GM21423 (cell line): ENCODE measurements at regions not wholly inside any gene's neighbourhood (a gene's known extent, or its start where the extent isn't known, plus 50 kb on each side); places are given as distances from the start of the nearest gene placed in this dataset.

ENCODE experiments used
- ATAC-seq: cut with Tn5 transposase; IDR thresholded peaks from one replicate; pipeline ENCODE4 v1.9.1; 2021; ENCODE audit warnings: mild to moderate bottlenecking, moderate library complexity; ENCODE audit not compliant: unreplicated experiment

DNA sequence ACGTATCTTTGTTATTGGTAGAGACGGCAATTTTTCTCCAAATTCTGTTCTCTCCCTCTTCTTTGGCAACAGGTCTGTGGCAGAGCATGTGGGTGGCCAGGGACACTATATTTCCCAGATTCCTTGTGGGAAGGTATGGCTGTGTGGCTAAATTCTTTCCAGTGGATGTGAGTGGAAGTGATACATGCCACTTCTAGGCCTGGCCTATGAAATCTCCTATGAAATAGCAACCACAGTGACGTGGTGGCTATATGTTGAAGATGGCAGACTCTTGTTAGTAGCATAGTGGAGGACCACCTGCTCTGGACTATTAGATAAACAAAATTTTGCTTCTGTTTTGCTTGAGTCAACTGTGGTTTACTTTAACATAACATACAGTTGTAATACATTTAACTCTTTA, 243.3 kb downstream of the IL20RB start:
- ATAC-seq, result no peak

- no peak for ATAC-seq
These were observed 245.2 kb downstream of the IL20RB start for GRCh38 chr3:137202941-137203340.

DNA sequence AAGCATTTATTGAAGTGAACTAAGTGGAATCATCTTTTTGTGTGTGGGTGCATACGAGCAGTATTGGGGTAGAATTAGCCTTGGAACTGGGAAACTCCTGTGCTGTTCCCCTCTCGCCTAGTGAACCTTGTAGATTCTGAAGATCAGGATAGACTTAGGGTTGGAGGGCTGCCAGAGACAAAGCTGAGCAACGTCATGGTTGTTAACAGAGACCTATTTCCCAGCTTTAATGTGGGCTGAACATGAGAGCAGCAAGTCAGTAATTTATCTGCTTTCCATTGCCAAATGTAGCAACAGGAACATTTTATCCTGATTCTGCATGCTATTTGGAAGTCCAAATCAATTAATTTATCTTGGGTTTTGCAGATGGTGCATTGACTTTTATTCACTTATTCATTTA, 246.6 kb downstream of the IL20RB start:
- no peak for ATAC-seq

GRCh38 chr3:137205394-137206045, 247.7 kb downstream of the IL20RB start:
- ATAC-seq, result no peak

DNA sequence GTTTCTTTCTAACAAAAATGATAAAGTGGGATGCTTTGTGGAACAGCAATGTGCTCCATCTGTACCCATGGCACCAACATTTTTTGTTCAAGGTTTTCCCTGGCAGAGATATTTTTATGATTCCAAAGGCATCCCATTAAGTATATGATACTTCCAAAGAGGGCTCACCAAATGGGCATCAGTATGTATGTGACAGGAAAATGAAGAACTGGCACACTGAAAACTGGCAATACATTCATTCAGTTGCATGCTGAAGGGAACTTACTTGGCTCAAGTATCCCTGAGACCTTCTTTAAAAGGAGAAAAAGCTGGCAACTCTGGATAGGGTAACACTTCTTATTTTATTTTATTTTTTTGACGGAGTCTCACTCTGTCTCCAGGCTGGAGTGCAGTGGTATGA, 249.8 kb downstream of the IL20RB start:
- ATAC-seq, result no peak

- ATAC-seq, result no peak
These were observed 259.9 kb downstream of the IL20RB start for GRCh38 chr3:137217733-137218132.

DNA sequence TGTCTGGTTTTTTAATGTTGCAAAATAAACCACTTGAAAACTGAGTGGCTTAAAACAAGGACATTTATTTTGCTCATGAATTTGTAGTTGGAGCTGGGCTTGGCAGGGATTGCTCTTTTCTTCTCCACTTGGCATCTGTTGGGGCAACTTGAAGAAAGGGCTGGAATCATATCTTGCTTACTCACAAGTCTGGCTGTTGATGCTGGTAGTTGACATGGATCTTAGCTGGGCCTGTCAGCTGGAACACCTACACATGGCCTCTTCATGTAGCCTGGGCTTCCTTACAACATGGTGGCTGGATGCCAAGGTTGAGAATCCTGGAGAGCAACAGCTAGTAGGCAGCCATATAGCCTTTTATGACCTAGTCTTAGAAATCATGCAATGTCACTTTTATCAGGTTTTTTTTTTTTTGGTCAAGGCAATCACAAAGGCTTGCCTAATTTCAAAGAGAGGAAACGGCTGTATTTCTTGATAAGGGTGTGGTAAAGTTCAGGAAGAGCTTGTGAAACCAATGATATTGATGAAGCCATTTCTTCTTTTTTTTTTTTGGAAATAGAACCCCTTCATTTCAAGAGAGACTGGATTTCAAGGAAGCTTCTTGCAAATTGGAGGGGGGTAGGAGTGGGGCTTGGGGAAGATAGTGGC, 262.1 kb downstream of the IL20RB start:
- no peak for ATAC-seq

- ATAC-seq, result no peak
These were observed 265.0 kb downstream of the IL20RB start for GRCh38 chr3:137222736-137223225.

DNA sequence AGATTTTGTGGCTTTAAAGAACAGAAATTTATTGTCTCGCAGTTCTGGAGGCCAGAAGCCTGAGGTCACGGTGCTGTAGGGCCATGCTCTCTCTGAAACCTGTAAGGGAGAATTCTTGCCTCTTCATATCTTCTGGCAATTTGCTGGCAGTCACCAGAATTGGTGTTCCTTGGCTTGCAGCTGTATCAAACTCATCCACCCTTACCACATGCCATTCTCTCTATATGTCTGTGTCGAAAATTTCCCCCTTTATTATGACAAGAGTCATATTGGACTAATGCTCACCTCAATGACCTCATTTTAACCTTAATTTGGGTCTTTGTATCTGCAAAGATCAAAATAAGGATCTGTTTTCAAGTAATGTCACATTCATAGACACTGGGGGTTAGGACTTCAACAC, 266.7 kb downstream of the IL20RB start:
- no peak for ATAC-seq

DNA sequence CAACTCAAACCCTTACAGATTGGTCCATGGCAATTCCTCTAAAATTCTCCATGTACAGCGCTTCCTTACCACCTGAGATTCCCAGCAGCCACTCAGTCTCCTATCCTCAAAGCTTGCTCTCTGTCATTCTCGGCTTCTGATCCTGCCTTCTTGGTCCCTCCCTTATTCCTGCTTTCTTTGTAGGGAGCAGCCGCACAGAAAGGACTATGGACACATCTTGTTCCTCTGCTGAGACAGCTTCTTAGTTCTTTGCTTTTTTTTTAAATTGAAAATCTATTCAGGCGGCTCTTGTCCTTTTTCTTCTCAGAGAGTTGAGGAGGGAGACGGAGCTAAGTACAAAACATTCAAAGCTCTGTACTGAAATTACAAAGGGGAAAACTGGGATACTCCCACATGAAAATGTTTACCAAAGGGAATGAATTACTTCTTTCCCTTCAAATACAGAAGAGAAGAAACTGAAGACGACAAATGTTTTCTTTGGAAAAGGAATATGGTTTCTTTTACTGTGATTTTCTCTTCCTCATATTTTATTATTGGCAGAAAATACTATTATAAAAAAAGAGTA, 285.1 kb downstream of the IL20RB start:
- no peak for ATAC-seq

DNA sequence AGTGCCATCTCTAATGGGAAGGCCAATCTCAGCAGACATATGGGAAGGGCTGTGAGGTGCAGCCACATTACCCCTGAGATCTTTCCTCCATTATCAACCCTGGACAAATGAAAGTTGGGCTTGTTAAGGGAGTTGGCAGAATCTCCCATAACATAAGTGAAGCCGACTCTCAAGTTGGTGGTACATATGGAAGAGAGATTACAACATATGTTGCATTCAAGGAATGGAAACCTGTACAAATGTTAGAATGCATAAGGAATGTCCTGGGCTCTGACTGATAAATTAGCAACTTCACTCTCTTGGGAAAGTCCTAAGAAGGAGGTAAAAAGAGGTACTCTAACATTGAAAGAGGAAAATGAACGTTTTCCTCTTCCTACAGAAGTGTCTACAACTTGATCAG, 288.7 kb downstream of the IL20RB start:
- no peak for ATAC-seq

DNA sequence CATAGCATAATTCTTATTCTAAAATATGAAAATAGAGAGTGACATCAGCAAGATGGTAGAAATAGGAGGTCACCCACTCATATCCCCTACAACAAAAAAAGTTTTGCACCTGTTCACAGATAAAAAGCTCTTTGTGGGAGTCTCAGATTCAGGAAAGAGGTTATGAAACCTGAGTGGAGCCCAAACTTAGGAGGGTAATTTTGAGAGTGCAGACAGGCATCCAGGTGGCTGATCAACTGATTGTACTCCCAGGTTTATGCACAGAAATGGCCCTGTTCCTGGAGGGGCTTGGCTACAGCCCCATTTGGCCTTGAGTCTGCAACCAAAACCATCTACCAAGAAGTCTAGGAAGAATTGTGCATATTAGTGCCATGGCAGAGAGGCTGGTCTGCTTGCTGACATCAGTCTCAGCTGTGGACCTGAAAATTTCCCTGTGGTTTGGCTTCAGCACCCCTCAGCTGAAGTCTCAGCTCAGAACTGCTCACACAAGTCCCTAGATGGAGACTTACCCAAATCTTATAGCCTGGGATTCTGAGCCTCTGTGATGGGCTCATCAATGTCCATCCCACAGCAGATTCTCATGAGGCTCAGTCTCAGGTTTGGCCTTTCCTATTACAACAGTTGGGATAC, 291.6 kb downstream of the IL20RB start:
- no peak for ATAC-seq

GRCh38 chr3:137259089-137259488, 301.3 kb downstream of the IL20RB start:
- no peak for ATAC-seq

DNA sequence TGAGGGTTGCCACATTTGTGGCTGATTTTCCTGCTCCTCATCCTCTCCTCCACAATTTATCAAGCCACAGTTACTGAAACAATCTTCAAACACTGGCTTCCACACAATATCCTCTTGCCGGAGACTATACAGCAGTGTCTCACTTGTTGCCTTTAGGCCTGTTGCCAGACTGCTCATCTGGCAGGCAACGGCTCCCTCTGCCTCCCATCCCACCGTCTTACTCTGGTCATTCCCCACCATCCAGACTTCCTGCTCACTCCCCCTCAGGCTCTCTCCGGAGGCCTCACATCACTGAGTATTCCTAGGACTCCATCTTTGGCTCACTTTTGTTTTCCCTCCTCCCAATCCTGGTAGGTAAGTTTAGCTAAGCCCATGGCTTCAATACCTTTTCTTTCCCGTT, 301.9 kb downstream of the IL20RB start:
- ATAC-seq, result no peak

DNA sequence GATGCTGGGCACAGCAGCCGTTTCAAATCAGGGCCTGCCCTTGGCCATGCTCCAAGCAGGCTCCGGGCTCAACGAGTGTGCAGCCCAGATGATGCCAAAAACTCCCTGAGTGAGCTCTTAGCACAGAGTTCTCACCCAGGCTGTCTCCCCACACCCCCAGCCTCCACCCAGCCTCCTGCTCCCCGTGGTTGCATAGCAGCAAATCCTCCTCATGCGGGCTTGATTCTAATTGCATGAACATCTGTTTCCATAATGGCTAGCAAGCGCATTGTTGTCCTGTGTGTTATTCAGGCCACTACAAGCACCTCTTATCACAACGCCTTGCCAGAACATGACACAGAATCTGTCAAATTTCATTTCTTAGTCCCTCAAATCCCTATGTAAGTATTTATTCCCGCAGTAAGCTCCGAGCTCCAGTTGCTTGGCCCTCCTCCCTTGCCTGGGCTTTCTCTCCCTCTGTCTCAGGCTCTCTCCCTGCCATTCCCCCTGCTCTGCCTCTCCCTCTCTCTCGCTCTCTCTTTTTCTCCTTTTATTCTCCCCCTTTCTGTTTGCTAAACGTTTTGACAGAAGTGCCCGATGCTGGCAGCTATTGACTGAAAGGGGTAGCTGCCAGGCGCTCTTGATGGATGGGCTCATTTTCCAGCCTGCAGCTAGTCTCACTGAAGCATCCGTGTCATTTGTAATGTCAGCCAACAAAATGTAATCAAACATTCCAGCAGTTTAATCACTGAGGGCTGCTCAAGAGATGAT, 306.5 kb downstream of the IL20RB start:
- ATAC-seq, result no peak

DNA sequence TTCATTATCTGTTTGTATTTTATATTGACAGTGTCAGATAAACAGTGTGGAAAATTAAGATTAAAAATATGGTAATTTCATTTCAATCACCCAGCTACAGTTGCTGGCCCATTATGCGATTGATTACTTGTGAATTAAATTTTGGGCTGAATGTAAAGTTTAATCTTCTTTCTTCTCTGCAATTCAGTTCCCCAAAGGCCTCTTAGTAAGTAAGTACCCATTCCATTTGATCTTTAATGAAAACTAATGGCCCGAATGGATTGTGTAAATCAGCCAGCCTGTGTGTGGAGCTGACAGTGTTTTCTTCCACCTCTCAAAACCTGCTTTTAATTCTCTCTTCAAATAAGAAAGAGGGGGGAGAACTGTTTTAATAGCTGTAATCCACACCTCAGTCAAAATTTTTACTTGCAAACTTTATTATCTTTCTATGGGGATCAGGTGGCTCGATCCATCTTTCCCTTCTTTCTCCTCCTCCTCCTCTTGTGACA, 307.1 kb downstream of the IL20RB start:
- no peak for ATAC-seq

DNA sequence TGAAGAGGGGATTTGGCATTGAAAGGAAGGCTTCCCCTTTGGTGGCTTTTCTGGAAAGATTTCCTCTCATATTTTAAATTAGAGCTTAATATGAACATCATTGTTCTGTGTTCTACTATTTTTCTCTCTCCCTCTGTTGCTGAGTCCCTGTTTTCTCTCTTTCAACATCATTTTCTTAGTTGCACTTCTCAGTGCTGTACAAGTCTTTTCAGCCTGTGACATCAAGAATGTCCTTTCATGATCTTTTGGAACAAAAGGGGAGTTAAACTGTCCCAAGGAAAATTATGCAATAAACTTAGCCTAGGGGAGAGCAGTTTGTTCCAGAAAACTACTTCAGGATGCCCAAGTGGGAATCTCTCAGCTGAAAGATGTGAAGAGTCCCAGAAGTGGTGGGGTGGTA, 325.1 kb downstream of the IL20RB start:
- no peak for ATAC-seq

DNA sequence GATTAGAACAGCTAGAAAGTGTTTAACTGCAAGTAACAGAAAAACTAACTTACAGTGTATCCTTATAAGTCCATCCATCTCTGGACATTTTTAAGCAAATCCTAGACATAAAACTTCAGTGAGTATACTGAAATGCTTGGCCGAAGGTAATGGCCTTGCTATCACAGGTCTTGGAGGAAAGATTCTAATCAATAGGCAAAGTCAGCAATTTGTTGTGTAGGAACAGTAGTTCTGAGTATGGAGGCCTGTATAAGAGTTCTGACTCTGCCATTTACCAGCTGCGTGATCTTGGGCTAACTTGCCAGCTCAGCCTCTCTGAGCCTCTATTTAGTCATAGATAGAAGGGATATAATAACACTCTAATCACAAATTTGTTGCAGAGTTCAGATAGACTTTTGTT, 328.1 kb downstream of the IL20RB start:
- ATAC-seq, result no peak

- no peak for ATAC-seq
These were observed 335.3 kb downstream of the IL20RB start for GRCh38 chr3:137293086-137293485.

- no peak for ATAC-seq
These were observed 336.4 kb downstream of the IL20RB start for GRCh38 chr3:137294139-137294538.

DNA sequence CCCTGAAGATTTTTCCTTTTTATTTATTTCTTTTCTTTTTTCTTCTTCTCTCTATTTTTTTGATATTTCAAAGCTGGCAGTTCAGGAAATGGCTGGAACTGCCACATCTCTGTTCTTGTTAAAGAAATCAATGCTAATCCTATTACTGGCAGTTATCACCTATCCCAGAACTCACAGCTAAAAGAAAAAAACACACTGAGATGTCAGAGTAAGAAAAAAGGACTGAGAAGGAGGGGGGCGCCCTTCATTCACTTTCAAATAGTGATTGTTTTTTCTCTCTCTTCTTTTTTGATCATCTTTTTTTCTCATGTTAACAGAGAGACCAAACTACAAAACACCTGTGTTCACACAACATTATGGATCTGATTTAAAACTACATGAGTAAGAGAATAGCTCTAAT, 337.1 kb downstream of the IL20RB start:
- ATAC-seq, result no peak
